Peyer's patch (tissue), 4 donors: ENCODE measurements at regions not wholly inside any gene's neighbourhood (a gene's known extent, or its start where the extent isn't known, plus 50 kb on each side); places are given as distances from the start of the nearest gene placed in this dataset.

ENCODE experiments used
- DNase-seq, 3 donors: peaks; one replicate each; pipeline ENCODE4 v3.0.0-alpha.2; 2017 to 2019
- H3K27ac ChIP-seq, 4 donors: fragments of 200-600 bp; sonication (generic); one replicate each; pipeline ENCODE4 v1.5.1; 2016 to 2019
- H3K27me3 ChIP-seq, 2 donors: fragments of 200-600 bp; sonication (generic); one replicate each; pipeline ENCODE4 v1.5.1; 2019
- H3K36me3 ChIP-seq, 3 donors: fragments of 200-600 bp; sonication (generic); one replicate each; pipeline ENCODE4 v1.5.1; 2016 to 2019
- H3K4me1 ChIP-seq, 4 donors: fragments of 200-600 bp; sonication (generic); one replicate each; pipeline ENCODE4 v1.5.1; 2016 to 2019
- H3K4me3 ChIP-seq, 4 donors: fragments of 200-600 bp; sonication (generic); 1 replicate in 3 of 4; 2 replicates in 1 of 4; pipeline ENCODE4 v1.5.1; 2016 to 2019; ENCODE audit warnings: mild to moderate bottlenecking in 1 of 4
- H3K9me3 ChIP-seq, 4 donors: fragments of 200-600 bp; sonication (generic); one replicate each; pipeline ENCODE4 v1.5.1; 2016 to 2019; ENCODE audit warnings: mild to moderate bottlenecking in 1 of 4
- POLR2A ChIP-seq, 2 donors: fragments of 450-650 bp; IDR thresholded peaks; one replicate each; pipeline ENCODE4 v1.5.1; 2017; ENCODE audit warnings: antibody characterized with exemption in 2 of 2, mild to moderate bottlenecking in 2 of 2, moderate library complexity in 2 of 2
- TF ChIP-seq, protein P1 (sequence below), 6 experiments: fragments of 450-650 bp in 4 of 6; fragments of 200-600 bp in 2 of 6; sonication (generic) in 1 of 6; IDR thresholded peaks; one replicate each; pipeline ENCODE4 v1.5.1; 2017 to 2019; ENCODE audit warnings: antibody characterized with exemption in 6 of 6, mild to moderate bottlenecking in 3 of 6, moderate library complexity in 1 of 6

GRCh38 chr14:39621678-39622077 lies 189.4 kb upstream of the FBXO33 start:
- no peak for DNase-seq
- no peak overlapping the region for H3K27ac ChIP-seq
- no peaks in the 10 kb centered on the region for H3K9me3 ChIP-seq
- H3K4me3 ChIP-seq, result no peak overlapping the region
- no peaks in the 10 kb centered on the region for H3K4me1 ChIP-seq
- TF ChIP-seq, protein P1, sequence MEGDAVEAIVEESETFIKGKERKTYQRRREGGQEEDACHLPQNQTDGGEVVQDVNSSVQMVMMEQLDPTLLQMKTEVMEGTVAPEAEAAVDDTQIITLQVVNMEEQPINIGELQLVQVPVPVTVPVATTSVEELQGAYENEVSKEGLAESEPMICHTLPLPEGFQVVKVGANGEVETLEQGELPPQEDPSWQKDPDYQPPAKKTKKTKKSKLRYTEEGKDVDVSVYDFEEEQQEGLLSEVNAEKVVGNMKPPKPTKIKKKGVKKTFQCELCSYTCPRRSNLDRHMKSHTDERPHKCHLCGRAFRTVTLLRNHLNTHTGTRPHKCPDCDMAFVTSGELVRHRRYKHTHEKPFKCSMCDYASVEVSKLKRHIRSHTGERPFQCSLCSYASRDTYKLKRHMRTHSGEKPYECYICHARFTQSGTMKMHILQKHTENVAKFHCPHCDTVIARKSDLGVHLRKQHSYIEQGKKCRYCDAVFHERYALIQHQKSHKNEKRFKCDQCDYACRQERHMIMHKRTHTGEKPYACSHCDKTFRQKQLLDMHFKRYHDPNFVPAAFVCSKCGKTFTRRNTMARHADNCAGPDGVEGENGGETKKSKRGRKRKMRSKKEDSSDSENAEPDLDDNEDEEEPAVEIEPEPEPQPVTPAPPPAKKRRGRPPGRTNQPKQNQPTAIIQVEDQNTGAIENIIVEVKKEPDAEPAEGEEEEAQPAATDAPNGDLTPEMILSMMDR (IDR thresholded peaks at IDR 0.05), result no peak
- no peak for TF ChIP-seq POLR2A (IDR thresholded peaks at IDR 0.05)
- H3K36me3 ChIP-seq, result no peaks in the 10 kb centered on the region
- H3K27me3 ChIP-seq, result no peaks in the 10 kb centered on the region

DNA sequence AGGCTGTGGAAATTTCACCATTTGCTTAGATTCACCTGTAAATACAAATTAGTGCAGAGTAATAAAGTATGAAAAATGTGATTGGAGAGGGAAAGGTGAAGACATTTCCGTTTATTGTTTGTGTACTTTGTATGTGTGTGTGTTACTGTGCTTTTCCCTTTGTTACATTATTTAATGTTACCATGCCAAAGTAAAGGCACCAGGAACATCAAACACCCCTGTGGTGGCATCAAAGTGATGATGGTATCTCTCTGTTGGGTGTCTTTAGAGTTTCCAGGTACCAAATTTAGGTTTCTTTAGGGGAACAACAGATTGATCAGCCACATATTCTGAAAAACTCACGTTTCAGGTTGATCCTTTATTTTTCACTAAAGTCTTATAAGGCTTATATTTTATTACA lies 189.0 kb upstream of the FBXO33 start:
- Histone ChIP-seq H3K36me3 (no peaks in the 10 kb centered on the region), H3K4me3 (no peak overlapping the region), H3K27me3 (no peaks in the 10 kb centered on the region), H3K27ac (no peak overlapping the region), H3K4me1 (no peaks in the 10 kb centered on the region), H3K9me3 (no peaks in the 10 kb centered on the region)
- TF ChIP-seq, protein P1 (IDR thresholded peaks at IDR 0.05), result no peak
- DNase-seq, result no peak

DNA sequence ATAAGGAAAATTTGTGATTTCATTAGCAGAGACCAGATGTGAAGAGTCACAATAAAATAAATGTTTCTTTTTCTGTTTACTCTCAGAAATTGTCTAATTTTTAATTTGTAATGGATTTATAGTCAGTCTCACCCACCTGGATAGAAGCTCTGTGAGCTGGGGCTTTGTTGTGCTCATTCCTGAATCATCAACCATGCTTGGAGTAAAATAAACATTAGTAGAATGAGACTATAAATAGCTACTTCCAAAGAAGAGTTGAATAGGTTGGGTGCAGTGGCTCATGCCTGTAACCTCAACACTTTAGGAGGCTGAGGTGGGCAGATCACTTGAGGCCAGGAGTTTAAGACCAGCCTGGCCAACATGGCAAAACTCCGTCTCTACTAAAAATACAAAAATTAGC lies 185.3 kb upstream of the FBXO33 start:
- H3K9me3 ChIP-seq, result no peaks in the 10 kb centered on the region
- TF ChIP-seq, protein P1 (IDR thresholded peaks at IDR 0.05), result no peak
- no peak for TF ChIP-seq POLR2A (IDR thresholded peaks at IDR 0.05)
- no peak for DNase-seq
- H3K4me3 ChIP-seq, result no peak overlapping the region
- H3K4me1 ChIP-seq, result no peaks in the 10 kb centered on the region
- H3K36me3 ChIP-seq, result no peaks in the 10 kb centered on the region
- no peak overlapping the region for H3K27ac ChIP-seq
- no peaks in the 10 kb centered on the region for H3K27me3 ChIP-seq

DNA sequence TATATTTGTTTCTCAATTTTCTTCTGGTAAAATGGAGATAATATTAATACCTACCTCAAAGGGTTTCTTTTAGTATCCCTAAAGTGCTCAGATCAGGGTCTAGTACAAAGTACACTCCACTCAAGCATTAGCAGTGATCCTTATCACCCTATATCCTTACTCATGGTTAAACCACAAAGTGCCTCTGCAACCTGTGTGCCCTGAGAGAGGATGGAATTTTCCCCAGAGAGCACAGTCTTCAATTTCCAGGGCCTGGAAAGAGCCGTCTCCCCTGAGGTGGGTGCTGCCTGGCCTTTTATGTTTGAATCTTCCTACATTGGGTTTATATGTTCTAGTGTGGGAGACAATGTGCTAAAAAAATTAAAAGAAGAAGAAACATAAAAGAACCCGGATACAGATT lies 183.1 kb upstream of the FBXO33 start:
- no peaks in the 10 kb centered on the region for H3K9me3 ChIP-seq
- H3K4me3 ChIP-seq, result no peak overlapping the region
- no peaks in the 10 kb centered on the region for H3K36me3 ChIP-seq
- TF ChIP-seq, protein P1 (IDR thresholded peaks at IDR 0.05), result no peak
- TF ChIP-seq POLR2A (IDR thresholded peaks at IDR 0.05), result no peak
- no peak overlapping the region for H3K27ac ChIP-seq
- H3K4me1 ChIP-seq, result no peaks in the 10 kb centered on the region
- no peak for DNase-seq
- H3K27me3 ChIP-seq, result no peaks in the 10 kb centered on the region

GRCh38 chr14:39614297-39614923 lies 182.2 kb upstream of the FBXO33 start:
- Histone ChIP-seq H3K36me3 (no peaks in the 10 kb centered on the region), H3K4me1 (no peaks in the 10 kb centered on the region), H3K9me3 (no peaks in the 10 kb centered on the region), H3K4me3 (no peak overlapping the region), H3K27ac (no peak overlapping the region), H3K27me3 (no peaks in the 10 kb centered on the region)
- TF ChIP-seq, protein P1 (IDR thresholded peaks at IDR 0.05), result no peak
- no peak for TF ChIP-seq POLR2A (IDR thresholded peaks at IDR 0.05)
- DNase-seq, result no peak

- Histone ChIP-seq H3K9me3 (no peaks in the 10 kb centered on the region), H3K36me3 (no peaks in the 10 kb centered on the region), H3K27ac (no peak overlapping the region), H3K4me1 (no peaks in the 10 kb centered on the region), H3K4me3 (no peak overlapping the region), H3K27me3 (no peaks in the 10 kb centered on the region)
- TF ChIP-seq, protein P1 (IDR thresholded peaks at IDR 0.05), result no peak
- TF ChIP-seq POLR2A (IDR thresholded peaks at IDR 0.05), result no peak
- DNase-seq, result no peak
Measured at GRCh38 chr14:39609119-39609518, 176.9 kb upstream of the FBXO33 start.
